Hindlimb muscle (tissue), 1 donor: ENCODE measurements at regions not wholly inside any gene's neighbourhood (a gene's known extent, or its start where the extent isn't known, plus 50 kb on each side); places are given as distances from the start of the nearest gene placed in this dataset.
"Not testable (repeated sequence)": the region's sequence is repeated elsewhere in the genome, so short reads cannot be mapped to it uniquely, and the experiment has no call there.

ENCODE experiments used
- DNase-seq: peaks from one replicate; pipeline ENCODE4 v3.0.0-alpha.2; 2013

DNA sequence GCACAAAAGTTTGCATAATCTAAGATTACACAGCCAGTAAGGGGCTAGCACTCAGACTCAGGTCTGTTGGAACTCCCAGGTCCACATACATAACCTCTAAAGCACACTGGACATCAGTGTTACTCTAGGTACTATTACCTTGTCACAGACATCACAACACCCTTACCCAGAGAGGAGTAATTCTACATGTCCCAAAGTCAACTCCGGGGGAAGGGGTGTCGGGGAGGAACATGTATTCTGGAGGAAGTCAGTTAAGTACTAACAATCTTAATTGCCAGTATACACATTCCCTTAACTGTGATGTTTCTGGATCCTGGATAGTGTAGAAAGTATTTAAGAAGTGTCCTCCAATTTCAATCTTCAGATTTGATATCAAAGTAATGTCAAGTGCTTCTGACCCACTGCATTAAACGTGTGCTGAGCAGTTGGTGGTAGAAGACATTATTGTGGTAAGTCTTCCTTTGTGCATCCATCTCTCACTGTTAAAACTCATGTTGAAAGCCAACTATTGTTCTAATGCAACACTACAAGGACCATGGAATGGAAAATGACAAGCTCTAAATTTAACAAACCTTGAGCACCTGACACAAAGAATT lies 155.4 kb downstream of the CRPPA start:
- DNase-seq = no peak

DNA sequence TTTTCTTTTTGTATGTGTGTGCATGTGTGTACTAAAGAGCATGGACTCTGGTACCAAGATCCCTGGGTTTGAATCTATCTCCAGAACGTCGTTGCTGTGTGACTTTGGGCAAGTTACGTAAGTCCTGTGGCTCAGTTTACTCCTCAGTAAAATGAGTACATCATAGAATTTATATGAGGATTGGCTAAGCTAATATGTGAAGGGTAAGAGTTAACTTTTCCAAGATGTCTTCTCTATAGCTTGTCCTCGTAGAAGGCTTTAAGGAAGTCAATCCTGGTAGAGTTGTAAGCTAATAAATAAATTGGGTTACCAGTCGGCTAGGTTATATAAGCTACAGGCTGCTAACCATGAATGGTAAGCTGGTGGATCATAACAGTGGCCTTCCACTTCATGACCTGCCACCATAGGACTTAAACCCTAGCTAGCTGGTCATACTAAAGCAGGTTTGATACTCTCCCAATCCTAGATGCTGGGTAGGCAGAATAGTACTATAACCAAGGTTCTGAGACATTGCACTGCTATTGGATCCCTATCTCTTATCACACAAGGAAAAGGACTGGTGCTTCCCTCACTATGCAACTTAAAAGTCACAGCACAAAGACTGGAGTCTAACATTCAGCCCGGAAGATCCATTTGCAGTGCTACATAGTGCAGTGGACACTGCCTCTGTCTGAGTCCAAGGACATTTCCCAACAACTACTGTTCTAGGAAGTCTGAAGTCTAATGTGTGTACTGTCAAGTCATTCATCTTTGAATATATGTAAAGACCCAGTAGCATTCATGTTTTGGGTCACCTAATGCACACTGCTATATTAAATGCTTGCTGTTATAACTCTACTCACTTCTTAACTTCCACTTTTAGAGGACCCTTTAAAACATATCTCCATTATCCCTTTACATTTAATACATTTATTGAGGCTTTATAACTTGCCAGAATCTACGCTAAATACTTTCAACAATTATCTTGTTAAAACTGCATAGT lies 156.2 kb downstream of the CRPPA start:
- DNase-seq = no peak

DNA sequence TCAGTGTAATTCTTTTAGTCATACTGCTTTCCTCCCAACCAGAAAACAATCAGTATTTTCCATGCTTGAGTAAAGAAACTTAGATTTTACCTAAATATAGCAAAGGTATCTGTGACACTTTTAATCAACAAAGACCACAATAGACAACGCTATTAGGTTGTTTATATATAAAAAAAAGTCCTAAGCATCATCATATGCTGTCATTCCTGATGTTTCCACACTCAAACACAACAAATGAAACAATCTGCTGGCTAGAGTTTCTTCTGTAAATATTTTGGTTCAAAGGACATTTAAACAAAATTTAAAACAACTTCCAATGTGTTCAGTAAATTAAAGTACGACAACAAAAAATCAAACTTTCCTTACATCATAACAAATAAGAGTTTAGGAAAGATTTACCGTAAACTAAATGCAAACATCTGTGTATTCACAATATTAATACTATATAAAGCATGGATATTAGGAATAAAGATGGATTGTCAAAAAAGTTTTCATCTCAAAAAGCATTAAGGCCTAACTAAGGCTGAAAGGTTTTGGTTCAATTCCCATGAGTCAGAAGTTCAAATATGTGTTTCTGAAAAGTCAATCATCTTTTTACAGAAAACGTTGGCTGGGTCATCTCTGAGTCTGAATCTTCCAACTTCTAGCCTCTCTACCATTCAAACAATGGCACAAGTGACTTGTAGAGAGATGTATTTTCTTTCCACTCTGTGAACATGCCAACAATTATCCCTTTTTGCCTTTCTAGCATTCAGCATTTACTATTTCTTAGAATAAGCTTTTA lies 157.1 kb downstream of the CRPPA start:
- no peak for DNase-seq

DNA sequence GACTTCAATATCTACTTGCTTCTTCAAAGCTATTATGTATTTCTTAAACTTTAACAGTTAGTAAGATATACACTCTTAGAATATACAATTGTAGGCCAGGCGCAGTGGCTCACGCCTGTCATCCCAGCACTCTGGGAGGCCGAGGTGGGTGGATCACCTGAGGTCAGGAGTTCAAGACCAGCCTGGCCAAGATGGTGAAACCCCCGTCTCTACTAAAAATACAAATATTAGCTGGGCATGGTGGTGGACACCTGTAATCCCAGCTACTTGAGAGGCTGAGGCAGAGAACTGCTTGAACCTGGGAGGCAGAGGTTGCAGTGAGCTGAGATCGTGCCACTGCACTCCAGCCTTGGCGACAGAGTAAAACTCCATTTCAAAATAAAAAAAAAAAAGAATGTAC lies 158.0 kb downstream of the CRPPA start:
- not testable (repeated sequence) for DNase-seq

DNA sequence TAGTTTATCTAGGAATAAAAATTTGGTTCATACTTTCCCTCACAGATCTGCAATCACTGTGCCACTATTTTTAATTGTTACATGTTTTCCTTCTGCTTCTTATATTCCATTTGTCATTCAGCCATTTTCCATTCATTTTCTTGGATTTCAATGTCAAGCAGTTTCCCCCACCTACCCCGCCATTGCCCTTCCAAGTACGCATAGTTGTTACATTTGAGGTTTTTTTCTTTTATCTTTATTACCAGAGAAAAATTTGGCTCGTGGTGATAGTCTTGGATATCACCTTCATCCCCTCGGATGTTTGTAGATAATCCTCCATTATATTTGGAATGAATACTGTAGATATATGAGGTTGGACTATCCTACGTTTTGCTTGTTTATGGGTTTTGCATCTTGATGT lies 159.7 kb downstream of the CRPPA start:
- no peak for DNase-seq

DNA sequence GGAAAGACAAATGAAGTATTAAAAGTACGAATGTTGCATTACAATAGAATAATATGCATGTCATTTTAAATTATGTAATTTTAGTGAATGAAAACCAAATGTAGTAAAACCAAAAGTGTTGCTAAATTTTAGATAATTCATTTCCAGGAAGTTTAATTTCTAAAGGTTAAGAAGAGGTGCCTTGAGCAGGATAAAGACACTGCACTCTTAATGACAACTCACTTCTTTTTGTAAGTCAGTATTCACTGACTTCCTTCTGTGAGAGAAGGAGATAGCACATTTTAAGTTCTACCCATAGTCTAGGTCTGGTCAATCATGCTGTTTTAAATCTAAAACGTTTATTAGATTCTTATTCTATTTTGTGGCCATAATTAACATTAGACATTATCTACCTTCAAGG lies 160.2 kb downstream of the CRPPA start:
- DNase-seq = no peak

DNA sequence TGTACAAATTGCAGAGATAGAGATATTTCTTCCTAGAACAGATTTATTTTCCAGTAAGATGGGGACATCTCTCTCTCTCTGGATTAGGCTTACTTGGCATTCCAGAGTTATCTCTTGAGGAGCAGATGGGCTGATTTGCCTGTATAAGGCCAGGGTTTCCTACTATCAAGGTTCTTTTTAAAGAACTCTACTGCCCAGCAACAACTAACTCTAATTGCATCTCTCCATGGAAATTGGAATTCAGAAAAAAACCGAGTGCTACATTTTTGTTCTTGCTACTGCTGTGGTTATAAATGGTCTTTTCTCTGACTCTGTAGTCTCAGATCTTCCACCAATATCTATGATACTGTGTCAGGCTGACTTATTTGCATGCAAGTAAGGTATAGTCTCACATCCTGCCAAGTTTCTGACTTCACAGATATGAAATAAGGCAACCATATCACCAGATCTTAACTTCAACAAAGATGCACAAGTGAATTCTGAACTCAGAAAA lies 161.1 kb downstream of the CRPPA start:
- DNase-seq = no peak

DNA sequence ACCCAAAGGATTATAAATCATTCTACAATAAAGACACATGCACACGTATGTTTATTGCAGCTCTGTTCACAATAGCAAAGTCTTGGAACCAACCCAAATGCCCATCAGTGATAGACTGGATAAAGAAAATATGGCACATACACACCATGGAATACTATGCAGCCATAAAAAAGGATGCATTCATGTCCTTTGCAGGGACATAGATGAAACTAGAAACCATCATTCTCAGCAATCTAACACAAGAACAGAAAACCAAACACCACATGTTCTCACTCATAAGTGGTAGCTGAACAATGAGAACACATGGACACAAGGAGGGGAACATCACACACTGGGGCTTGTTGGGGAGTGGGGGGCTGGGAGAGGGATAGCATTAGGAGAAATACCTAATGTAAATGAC lies 164.9 kb downstream of the CRPPA start:
- DNase-seq = not testable (repeated sequence)

DNA sequence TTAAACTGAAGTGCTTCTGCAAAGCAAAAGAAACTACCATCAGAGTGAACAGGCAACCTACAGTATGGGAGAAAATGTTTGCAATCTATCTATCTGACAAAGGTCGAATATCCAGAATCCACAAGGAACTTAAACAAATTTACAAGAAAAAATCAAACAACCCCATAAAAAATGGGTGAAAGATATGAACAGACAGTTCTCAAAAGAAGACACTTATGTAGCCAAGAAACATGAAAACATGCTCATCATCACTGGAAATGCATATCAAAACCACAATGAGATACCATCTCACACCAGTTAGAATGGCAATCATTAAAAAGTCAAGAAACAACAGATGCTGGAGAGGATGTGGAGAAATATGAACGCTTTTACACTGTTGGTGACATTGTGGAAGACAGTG lies 165.4 kb downstream of the CRPPA start:
- not testable (repeated sequence) for DNase-seq

DNA sequence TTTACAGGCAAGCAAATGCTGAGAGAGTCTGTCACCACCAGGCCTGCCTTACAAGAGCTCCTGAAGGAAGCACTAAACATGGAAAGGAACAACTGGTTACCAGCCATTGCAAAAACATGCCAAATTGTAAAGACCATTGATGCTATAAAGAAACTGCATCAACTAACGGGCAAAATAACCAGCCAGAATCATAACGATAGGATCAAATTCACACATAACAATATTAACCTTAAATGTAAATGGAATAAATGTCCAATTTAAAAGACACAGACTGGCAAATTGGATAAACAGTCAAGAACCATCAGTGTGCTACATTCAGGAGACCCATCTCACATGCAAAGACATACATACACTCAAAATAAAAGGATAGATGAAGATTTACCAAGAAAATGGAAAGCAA lies 170.7 kb downstream of the CRPPA start:
- not testable (repeated sequence) for DNase-seq

DNA sequence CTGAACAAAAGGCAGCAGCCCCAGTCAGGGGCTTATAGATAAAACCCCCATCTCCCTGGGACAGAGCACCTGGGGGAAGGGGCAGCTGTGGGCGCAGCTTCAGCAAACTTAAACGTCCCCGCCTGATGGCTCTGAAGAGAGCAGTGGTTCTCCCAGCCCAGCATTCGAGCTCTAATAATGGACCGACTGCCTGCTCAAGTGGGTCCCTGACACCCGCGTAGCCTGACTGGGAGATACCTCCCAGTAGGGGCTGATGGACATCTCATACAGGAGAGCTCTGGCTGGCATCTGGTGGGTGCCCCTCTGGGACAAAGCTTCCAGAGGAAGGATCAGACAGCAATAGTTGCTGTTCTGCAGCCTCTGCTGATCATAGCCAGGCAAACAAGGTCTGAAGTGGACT lies 172.1 kb downstream of the CRPPA start:
- not testable (repeated sequence) for DNase-seq

DNA sequence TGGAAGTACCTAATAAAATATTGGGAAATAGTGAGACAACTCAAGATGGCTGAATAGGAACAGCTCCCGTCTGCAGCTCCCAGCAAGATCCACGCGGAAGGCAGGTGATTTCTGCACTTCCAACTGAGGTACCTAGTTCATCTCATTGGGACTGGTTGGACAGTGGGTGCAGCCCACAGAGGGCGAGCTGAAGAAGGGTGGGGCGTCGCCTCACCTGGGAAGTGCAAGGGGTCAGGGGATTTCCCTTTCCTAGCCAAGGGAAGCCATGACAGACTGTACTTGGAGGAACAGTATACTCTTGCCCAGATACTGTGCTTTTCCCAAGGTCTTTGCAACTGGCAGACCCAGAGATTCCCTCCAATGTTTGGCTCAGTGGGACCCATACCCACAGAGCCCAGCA lies 172.8 kb downstream of the CRPPA start:
- DNase-seq = not testable (repeated sequence)

DNA sequence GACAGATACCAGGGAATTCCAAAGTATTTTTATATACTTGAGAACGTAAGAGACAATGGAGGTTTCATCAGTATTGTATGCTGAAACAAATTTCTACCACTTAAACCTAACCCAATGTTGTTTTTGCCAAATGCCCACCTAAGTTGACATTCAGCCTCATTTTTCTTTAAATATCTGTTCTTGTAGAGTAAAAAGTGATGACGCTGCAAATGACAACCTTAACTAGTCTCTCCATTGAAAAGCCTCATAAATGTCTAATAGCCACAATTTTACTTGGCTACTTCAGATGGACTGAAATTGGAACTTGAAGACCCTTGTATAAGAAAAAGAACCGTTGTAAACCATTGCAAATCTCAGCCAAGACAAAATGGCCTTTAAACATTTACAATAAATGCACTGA lies 176.9 kb downstream of the CRPPA start:
- DNase-seq = no peak

DNA sequence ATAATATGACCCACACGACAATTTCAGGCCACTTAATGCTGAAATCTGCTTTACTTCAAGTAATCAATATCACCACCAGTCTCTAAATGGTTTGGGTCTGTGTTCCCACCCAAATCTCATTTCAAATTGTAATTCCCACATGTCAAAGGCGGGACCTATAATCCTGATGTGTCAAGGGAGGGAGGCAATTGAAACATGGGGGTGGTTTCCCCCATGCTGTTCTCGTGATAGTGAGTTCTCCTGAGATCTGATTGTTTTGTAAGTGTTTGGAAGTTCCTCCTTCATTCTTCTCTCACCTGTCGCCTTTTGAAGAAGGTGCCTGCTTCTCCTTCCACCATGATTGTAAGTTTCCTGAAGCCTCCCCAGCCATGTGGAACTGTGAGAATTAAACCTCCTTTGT lies 178.4 kb downstream of the CRPPA start:
- DNase-seq = no peak

DNA sequence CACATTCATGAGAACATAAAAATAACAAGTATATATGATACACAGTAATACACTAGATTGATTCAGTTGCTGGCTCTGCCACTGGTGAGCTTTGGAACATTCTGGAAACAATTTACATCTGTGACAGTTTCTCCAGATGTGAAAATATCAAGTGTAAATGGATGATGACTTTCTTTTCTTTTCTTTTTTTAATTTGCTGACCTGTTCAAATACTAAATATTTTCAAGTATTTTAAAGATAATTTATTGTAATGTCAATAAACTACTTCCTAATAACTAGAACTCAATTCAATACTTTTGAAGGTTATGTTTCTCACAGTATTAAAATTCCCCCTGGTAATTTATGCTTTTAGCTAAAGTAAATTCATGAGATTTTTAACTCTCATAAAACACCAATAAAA lies 180.3 kb downstream of the CRPPA start:
- DNase-seq = no peak

DNA sequence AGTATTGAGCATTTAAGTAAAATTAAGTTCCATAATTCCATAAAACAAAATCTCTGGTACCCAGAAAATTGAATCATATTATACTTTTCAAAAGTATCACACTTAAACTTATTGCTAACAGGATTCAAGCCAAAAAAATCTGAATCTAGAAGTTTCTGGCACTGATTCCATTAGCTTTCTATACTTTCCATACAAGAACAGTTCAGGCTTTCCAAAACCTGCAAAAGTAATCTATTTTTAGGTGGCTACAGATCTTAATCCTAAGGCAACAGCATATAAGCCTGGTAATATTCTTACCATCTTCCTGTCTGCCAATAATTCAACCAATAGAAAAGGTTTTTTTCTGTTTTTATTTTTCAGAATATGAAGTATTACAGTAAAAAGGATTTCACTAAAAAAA lies 185.0 kb downstream of the CRPPA start:
- DNase-seq = peak; percentile 23

DNA sequence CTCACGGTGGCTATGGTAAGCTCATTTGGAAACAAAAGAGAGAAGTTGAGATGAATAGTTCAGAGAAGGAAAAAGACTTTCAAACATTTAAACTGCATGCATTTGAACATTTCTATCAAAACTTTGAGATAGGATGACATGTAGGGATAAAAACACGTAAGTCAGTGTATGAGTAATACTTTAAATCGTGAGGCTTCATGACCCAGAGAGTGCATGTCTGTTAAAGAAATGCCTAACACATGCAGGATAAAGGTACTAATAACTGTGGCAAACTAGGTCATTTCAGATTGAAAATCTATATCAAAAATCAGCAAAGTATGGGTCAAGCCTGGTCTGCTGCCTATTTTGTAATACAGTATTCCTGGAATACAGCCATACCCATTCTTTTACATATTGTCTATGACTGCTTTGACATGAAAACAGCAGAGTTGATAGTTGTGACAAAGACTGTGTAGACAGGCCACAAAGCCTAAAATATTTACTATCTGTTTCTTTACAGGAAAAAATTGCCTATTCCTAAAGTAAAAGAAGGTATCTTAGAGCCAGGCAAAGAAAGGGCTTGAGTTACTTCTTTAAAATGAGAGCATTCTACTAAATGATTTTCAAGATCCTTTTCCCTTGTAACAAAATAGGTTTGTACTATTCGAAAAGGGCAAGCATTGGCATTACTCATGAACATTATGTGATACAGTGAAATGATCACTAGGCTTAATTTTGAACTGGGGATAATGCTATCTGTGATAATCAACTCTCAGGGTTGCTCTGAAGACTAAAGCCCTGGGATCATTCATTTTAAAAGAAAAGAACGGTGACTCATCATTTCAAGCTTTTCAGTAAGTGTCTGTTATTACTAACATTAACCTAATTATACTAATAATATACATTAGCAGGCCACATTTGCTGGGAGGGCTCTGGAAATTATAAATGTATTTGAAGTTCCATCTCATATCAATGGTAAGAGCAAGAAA lies 185.9 kb downstream of the CRPPA start:
- DNase-seq = no peak

DNA sequence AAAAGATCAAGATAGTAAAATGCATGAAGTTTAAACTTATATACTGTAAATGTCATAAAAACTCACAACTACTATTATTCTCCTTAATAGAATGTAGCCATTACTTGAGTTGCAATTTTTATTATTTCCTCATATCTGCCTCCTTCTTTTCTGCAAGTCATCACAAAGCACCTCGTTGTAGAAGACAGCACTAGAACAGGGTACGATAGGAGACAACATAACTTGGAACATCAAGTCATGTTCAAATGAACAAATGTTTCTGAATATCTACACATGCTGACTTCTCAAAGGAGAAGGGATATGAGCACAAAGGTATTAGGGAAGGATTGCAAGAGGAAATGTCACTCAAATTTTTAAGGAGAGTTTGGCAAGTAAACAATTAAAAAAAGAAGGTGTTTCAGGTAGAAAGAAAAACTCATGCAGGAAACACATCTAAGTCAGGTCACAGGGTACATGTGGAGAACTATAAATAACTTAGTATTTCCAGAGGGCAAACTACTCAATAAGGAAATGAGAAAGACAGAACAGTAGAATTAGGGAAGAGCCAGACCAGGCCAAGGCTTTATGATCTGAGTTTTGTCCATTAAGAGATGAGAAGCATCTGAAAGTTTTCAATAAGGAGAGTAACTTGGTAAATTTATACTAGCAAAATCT lies 186.7 kb downstream of the CRPPA start:
- DNase-seq = peak; percentile 23

DNA sequence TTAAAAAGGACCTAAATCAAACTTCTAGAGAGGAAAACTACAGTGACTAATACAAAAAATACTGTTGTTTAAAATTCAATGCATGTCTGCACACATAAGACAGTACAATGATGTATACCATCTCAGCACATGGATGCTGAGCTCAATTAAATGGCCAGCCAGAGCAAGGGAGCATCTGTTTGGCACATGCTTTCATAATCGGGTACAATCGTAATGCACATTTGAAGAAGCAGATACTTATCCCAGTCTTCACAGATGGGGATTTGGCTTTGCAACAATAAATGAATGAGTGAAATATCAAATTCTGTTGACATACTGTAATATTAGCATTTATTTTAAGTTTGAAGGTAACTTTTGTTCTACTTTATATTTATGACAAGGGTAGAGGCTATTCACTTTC lies 187.8 kb downstream of the CRPPA start:
- DNase-seq = no peak

DNA sequence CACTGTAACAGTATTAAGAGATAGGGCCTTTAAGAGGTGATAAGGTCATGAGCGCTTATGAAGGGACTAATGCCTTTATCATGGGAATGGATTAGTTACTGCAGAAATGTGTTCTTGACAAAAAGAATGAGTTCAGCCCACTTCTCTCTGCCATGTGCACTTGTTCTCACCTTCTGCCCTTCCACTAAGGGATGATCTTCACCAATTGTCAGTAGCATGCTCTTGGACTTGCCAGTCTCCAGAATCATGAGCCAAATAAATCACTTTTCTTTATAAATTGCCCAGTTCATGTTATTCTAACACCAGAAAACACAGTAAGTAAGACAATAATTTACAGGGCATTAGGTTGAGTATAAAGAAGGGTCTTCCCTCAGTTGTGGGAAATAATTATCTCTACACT lies 189.1 kb downstream of the CRPPA start:
- DNase-seq = no peak

DNA sequence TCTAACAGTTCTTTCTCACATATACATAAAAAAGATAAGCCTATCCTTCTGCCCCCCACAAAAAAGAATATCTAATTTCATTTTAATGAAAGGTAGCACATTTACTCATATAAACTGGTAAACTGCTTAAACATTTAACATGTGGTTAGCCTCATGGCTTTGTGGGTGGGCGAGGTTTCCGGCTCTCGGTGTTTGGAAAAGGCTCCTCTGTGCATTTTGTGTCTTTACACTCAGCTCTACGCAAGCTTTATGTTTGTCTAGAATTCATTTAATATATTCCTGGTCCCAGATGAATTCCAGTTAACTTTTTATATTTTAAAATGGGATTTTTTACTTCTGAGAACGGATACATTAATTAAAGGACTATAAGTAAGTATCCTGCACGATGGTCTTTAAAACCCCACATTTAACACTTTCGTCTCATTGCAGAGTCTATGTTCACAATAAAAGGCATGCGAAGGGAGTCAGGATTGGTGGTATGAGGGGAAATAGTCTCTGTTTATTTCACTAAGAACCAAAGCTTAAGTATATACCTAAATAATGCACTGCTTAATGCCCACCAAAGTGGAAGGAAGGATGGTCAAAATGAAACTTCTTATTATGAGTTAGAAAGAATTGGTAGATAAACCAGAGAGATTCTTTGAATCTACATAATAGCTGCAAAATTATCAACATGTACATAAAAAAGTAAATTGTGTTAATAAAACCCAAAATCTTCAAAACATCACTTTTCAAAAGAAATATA lies 197.2 kb downstream of the CRPPA start:
- DNase-seq = no peak
